ENCODE measurements at regions not wholly inside any gene's neighbourhood (a gene's known extent, or its start where the extent isn't known, plus 50 kb on each side); places are given as distances from the start of the nearest gene placed in this dataset.
"Not testable (repeated sequence)": the region's sequence is repeated elsewhere in the genome, so short reads cannot be mapped to it uniquely, and the experiment has no call there.

DNA sequence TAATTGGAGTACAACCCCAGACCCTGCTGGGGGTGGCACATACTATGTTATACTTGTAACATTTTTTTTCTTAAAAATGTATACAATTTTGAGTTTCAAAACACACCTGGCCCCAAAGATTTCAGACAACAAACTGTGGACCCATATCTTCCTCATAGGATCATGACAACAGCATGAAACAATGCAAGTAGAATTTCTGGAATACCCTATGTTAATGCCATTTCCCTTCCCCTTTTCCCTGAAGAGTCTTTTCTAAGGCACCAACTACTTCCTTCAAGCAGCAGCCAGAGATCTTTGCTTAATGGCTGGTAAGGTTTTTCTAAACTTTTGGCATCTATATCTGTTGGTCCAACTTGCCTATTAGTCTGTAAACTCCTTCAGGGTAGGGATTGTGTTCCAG is 99.9 kb upstream of the SERBP1 start:
- DNase-seq (ENCODE audit: low spot score): no peak

DNA sequence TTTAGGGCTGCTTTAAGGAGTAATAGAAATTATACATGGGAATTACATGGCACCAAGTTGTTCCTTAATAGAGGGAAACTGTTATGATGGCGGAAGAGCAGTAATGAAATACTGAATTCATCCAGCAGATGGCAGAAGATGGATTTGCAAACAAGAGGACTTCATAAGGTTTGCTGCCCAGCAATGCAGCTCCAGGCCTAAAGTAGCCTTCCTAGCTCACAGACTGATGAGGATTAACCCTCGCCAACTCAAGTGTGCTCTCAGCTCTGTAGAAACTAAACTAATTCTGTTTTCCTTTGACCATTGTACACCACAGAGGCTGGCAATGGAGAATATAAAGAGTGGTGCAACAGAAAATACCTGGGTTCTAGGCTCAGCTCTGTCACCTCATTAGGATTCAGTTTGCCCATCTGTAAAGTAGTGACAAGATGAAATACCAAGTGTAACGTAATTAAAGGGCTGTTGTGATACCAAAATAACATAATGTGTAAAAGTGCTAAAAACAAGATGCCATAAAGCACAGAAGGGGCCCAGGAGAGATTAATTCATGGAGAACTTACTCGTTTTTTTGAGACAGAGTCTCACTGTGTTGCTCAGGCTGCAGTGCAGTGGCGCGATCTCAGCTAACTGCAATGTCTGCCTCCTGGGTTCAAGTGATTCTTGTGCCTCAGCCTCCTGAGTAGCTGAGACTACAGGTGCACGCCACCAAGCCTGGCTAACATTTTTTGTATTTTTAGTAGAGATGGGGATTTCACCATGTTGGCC is 102.4 kb upstream of the SERBP1 start:
- peak; percentile 83 for DNase-seq (ENCODE audit: low spot score)

DNA sequence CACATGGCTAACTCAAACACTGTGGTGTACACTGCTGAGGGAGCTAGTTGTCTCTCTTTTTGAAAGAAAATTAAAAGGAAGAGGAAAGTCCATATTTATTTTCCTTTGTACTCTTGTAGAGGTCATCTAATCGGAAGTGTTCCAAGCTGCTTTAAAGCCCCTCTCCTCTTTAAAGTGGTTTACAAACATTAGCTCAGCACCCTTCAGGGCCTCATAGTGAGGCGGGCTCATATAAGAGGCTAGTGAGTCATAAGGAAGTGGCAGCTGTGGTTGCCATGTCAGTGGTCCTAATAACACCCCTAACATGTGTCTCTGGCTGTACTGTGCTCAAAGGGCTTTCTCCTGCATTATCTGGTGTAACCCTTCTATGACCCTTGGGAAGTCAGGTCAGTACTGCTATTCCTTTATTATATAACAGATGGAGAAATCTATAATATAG is 104.4 kb upstream of the SERBP1 start:
- peak; percentile 31 for DNase-seq (ENCODE audit: low spot score)

DNA sequence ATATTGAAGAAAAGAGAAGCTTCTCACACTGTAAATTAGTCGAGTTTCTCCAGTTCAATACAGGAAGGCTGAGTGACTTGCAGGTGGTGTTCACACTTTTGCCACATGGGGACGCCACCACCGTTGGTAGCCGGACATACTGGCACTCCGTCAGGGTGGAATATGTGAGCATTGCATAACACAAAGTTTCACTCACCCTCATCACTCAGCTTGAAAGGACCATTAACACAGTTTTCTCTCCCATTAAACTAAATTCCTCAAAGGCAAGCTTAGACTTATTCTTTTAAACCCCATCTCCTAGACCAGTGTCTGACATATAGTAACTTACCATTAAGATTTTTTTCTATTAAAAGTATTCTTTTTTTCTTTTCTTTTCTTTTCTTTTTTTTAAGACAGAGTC is 105.3 kb upstream of the SERBP1 start:
- DNase-seq (ENCODE audit: low spot score): peak; percentile 87

DNA sequence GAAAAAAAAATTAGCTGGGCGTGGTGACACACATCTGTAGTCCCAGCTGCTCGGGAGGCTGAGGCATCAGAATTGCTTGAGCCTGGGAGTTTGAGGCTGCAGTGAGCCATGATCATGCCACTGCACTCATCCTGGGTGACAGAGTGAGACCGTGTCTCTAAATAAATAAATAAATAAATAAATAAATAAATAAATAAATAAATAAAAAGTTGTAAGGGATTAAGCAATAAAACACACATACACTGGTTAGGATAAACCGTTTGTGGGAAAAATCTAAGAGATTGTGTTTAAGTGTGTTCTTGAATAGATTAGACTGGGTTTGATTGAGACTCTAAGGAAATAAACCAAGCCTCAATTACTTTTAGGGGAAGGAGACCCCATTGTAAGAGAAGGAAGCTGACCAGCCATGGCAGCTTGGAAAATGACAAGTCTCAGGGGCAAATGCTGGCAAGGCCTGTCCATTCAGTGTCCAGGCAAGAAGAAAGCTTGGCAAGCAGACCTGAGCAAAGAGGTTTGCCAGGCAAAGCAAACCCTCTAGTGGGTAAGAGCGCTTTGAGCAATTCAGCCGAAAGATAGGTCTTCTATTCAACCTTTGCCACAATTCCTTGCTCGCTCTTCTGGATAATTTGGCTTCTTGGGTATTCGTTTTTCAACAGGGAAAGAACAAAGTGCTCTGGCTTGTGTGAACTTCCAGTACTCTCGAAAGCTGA is 106.9 kb upstream of the SERBP1 start:
- no peak for DNase-seq (ENCODE audit: low spot score)

DNA sequence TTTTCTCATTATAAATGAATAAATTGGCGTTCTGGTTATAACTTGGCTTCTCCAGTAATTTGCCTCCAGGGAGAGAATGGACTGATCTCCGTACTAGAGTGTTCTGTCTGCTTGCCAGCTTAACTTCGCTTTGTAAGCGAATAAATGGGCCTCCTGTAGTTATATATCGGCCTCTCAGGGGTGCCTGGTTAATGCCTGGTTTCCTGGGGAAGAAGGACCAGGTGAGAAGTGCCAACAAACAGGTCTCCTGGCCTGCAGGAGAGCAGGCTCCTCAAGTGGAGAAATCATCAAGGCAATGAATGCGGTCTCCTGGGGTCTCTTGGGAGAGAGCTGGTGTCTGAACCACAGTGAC is 107.4 kb upstream of the SERBP1 start:
- DNase-seq (ENCODE audit: low spot score): no peak

DNA sequence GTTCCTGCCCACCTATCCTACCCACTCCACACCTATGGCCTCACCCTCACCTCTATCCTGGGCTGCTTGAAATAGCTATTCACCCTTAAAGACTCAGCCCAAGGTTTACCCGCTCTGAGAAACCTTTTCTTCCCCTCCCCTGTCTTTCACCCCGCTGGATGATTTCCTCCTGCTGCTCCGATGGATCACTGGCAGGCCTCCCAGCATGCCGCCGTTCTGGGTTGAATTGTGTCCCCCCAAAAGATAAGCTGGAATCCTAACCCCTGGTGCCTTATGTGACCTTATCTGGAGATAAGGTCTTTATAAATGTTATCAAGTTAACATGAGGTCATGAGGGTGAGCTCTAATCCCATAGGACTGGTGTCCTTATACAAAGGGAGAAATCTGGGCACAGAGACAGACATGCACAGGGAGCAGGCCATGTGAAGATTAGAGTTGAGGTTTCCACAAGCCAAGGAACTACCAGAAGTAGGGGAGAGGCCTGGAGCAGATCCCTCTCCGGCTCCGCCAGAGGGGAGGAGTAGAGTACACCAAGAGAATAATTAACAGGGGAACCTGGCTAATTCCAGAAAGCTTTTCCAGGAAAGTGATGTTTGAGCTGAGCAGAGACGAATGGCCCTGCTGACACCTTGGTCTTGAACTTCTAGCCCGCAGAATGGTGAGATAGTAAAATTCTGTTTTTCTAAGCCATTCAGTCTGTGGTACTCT is 110.0 kb upstream of the SERBP1 start:
- no peak for DNase-seq (ENCODE audit: low spot score)

DNA sequence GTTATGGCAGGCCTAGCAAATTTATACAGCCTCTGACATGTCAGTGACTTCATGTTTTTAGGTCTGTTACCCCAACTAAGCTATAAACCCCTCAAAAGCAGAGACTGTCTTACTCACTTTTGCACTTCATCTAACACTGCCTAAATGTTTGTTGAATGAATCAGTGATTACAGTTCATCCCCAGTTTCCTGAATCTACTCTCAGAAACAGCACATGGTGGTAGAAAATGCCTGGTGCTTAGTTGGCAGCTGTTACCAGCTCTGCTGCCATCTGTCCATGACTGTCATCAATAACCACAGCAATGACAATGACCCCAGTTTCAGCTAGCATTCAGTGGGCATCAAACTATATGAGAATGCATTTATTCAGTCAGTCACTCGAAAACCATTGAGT is 110.5 kb upstream of the SERBP1 start:
- no peak for DNase-seq (ENCODE audit: low spot score)

DNA sequence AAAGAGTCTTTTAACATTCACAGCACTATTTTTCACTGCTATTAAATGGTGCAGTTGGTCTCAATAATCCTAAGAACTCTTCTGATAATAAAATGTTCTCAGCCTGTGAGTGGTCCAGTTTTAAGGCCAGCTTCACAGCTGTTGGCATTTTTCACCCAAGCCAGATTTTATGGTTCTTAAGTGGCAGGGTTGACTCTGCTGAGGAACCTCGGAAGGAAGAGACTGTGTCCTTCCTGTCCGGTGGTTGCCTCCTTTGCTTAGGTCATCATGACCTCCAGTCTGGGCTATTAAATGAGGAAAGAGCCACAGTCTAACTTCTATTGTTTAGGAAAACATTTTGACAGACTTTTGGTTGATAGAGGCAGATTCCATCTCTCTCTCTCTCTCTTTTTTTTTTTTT is 112.5 kb upstream of the SERBP1 start:
- DNase-seq (ENCODE audit: low spot score): no peak

DNA sequence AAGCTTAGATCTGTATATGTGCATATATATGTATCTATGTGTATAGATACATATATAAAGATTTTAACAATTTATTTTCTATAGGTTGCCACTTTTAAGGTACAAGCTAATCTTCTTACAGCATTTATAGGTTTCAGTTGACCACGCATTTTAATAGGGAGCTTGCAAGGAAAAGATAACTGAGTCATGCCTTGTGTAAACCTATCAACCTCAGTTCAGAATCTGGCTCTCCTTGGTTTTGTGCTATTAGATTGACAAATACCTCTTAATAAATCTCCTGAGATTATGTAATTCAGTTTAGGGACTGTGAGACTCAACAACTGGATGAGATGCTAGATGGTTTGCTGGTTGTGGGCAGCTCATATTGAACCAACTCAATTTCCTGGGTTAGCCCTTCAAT is 114.7 kb upstream of the SERBP1 start:
- no peak for DNase-seq (ENCODE audit: low spot score)

DNA sequence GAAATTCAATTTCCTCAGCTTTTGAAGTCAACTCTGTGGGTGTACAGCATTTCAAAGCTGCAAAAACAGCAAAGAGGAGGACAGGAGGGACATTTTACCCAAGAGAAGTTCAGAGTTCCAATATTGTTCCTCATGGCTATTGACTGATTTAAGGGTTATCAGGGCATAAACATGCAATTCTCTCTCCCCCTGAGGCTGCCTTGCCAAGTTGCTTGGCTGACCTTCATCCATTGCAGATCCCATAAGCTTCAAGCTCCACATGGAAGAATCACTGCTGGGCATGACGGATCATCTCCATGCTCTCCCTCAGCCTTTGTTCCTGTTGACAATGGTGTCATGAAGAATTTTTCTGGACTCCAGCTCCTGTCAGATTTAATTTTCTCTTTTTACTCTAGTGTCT is 115.2 kb upstream of the SERBP1 start:
- DNase-seq (ENCODE audit: low spot score): no peak

DNA sequence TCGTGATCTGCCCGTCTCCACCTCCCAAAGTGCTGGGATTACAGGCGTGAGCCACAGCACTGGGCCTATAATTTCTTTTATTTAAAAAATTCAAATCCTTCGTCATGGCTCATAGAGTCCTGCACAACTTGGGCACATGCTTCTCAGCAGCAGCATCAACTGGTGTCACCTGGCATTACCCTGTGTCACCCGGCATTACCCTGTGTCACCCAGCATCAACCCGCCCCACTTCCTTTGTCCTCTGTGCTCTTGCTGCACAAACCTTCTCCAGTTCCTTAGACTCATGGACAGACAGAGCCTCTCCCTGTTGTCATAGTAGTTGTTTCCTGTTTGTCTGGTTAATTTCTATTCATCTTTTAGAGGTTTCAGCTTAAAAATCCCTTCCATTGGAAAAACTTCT is 121.2 kb upstream of the SERBP1 start:
- DNase-seq (ENCODE audit: low spot score): no peak

DNA sequence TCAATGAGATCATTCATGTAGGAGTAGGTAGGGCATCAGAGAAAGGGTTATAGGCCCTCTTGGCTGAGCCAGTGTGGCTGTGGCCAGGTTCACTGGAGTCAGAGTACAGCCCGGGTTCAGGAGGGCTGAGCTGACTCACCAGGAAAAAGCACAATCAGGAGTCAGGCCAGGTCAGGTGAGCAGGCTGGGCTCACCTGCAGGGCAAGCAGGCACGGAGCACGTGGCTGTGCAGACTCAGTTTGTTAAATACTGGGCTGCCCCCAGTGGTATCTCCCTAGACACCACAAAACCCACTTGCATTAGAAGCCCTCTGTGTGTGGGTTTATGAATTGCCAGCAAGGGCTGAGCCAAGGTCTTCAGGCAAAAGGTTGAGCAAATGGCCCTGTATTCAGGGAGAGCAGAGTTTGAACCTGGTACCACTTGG is 122.1 kb upstream of the SERBP1 start:
- DNase-seq (ENCODE audit: low spot score): no peak

DNA sequence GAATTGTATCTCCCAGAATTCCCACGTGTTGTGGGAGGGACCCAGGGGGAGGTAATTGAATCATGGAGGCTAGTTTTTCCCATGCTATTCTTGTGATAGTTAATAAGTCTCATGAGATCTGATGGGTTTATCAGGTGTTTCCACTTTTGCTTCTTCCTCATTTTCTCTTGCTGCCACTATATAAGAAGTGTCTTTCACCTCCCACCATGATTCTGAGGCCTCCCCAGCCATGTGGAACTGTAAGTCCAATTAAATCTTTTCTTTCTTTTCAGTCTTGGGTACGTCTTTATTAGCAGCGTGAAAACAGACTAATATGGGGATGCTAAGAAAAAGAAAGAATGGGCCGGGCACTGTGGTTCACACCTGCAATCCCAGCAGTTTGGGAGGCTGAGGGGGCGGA is 124.0 kb upstream of the SERBP1 start:
- not testable (repeated sequence) for DNase-seq (ENCODE audit: low spot score)

DNA sequence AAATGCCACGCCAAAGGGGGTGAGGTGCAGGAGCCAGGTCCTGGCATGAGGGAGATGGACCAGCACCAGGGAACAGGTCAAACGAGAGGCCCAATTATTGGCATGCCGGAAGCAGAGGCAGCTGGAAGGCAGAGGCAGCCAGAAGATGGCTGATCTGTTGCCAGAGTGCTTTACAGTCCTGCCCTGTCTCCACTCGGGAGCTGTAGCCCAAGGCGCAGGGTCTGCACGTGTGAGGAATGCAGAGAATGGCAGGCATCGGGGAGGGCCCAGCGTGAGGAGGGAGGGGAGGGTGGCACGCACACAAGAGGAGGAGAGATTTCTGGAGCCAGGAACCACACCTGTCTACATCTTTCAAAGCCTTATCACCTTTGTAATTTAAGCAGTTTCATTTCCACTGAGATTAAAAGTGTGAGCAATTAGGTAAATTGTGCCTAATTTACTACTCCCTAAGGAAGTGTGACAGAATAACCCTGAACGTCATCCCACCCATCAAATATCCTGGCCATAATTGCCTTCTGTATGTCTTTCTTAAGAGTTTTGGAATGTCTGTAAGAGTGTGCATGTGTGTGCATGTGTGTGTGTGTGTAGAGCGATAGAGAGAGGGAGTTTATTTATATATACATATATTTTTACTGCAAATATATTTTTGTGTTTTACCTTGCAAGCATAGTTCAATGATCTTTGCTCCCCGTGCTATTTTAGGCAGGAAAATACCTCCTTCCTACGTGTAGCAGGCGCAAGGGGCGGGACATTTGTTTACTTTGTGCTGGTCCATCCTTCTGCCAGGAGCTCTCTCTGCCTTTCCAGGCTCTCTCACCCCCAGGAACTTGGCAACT is 125.5 kb upstream of the SERBP1 start:
- DNase-seq (ENCODE audit: low spot score): no peak

DNA sequence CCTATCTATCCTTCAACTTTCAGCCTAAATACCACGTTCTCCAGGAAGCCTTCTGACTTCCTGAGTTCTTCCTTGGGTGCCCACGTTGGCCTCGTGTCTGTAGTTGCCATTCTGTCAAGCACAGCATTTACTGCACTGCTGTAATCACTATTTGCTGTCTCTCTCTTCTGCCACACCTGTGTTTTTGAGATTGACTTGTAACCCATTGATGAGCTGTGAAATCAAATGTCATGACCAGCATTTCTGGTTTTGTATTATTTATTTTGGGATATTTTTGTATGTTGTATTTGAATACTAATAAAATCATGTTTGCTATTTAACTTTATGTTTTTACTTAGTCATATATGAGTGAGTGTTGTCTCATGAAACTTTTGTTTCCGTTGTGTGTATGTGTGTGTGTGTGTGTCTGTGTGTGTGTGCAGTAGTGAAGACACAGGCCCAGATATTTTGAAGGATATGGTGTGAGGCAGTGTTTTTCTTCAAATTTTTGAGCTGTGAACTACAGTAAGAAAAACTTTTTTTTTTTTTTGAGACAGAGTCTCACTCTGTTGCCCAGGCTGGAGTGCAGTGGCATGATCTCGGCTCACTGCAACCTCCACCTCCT is 126.2 kb upstream of the SERBP1 start:
- DNase-seq (ENCODE audit: low spot score): no peak

DNA sequence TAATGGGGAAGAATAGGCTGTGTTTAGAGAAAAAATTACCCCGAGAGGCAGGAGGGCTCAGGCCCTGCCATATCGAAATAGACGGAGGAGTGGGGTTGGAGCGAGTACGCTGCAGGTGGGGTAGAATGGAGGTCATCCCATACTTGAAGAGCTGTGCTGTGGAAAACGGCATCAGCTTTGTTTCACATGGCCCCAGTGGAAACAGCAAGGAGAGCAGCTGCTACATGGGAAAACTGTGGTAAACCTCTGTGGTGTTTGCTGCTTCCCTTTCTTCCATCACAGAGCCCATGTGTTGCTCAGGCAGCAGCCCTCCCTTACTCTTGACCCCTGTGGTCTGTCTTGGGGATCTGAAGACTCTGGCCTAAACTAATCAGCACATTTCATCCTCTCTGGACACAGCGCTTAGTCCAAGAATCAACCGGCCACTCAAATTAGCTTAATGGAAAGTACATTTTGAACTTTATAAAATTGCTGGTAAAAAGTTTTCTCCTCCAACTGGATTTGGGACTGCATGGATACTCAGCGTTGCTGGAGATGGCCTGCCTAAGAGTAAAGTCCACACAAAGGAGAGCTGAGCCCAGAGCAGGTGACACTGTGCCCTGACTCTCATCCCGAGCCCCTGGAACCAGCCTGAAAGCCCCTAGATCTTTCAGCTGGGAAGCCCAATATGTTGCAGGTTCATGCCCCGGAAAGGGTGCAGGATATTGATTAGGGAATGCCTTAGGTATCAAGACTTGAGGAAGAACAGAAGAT is 127.1 kb upstream of the GADD45A start:
- no peak for DNase-seq (ENCODE audit: low spot score)

DNA sequence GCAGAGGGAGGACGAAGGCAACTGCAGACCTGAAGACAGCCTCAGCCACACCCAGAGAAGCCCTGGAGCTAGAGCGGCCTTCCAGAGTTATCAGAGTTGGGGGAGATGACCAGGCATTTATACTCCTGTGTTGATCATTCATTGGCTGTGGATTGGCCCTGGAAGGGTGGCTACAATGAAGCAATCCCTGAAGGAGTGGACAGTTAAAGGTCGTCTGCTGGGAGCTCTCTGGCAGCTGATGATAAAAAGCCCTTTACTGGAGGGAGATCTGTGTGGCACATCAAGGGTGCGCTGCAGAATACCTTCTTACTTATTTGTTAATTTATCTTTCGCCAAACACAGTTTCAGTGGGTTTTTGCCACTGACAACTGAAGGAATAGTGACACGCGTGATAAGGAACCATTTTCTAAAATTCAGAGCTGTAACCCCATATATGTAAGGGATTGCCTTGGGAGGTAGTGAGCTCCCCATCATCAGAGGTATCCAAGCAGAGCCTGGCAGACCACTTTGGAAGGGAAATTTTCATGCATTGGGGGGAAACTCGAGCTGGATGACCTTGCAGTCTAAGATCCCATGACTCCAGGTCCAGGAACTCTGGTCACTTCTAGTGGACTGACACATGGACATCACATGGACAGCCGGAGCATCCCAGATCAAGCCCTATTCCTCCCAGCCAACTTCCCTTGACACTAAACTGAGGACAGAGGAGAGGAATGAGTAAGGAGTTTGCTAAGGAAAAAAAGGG is 126.4 kb upstream of the GADD45A start:
- DNase-seq (ENCODE audit: low spot score): no peak

DNA sequence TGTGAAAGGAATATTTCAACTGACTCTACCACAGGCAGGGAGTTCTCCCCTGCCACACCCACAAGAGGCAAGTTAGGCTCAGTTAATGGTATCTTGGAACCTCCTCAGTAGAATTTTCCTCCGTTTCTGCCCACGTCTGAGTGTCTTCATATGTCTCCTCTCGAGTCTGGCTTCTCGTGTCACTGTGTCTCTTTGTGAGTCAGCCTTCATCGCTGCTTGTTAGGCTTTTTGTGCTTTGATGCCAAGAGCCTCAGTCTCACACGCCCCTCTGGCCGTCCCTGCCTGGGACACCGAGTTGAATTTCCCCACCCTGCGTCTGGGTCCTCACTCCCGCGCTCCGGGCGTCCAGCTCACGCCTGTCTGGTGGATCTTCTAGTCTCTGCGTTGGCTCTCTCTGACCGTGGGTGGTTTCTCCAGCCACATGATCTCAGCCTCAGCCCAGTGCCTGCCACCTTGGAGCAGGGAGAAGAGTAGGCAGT is 125.7 kb upstream of the GADD45A start:
- DNase-seq (ENCODE audit: low spot score): peak; percentile 32

Measured in H4 (cell line).